Naive thymus-derived CD8-positive, alpha-beta T cell (primary cell): ENCODE measurements at regions not wholly inside any gene's neighbourhood (a gene's known extent, or its start where the extent isn't known, plus 50 kb on each side); places are given as distances from the start of the nearest gene placed in this dataset.
"Not testable (repeated sequence)": the region's sequence is repeated elsewhere in the genome, so short reads cannot be mapped to it uniquely, and the experiment has no call there.

ENCODE experiments used
- ATAC-seq, 2 donors: fragments of 150-1000 bp; cut with Tn5 transposase in 1 of 2; sonication (Bioruptor Pico), chemical (Tn5 transposase) in 1 of 2; 1 replicate in 1 of 2; 2 replicates in 1 of 2; pipeline ENCODE4 v1.10.0; 2021; ENCODE audit warnings: mild to moderate bottlenecking in 2 of 2, moderate library complexity in 2 of 2
- POLR2A ChIA-PET: fragments of 350-600 bp; sonication (Branson Sonifier 250); formaldehyde crosslinking; loops from one replicate; lab custom pipeline; 2021; ENCODE audit warnings: antibody characterized with exemption; lab: Charles Lee
- DNase-seq, 10 donors: peaks; one replicate each; pipeline versions ENCODE4 v3.0.0 to v3.0.0-alpha.2; 2020 to 2022
- H3K27ac Mint-ChIP-seq, 10 donors: one replicate each; pipeline ENCODE4 v1.8.0; 2020 to 2022; ENCODE audit warnings: mild to moderate bottlenecking in 10 of 10, mixed read lengths in 10 of 10, moderate library complexity in 4 of 10, inconsistent platforms in 1 of 10
- H3K27me3 Mint-ChIP-seq, 5 donors: one replicate each; pipeline ENCODE4 v1.8.0; 2021 to 2022; ENCODE audit warnings: mixed read lengths in 5 of 5
- H3K36me3 Mint-ChIP-seq, 3 donors: one replicate each; pipeline ENCODE4 v1.8.0; 2020 to 2022; ENCODE audit warnings: mixed read lengths in 3 of 3, mild to moderate bottlenecking in 2 of 3, inconsistent platforms in 1 of 3
- H3K4me1 Mint-ChIP-seq, 4 donors: one replicate each; pipeline ENCODE4 v1.8.0; 2021 to 2022; ENCODE audit warnings: mixed read lengths in 4 of 4
- H3K4me3 Mint-ChIP-seq, 10 donors: one replicate each; pipeline ENCODE4 v1.8.0; 2020 to 2022; ENCODE audit warnings: mild to moderate bottlenecking in 10 of 10, mixed read lengths in 10 of 10, moderate library complexity in 6 of 10, inconsistent platforms in 1 of 10
- H3K9me3 Mint-ChIP-seq, 9 donors: one replicate each; pipeline ENCODE4 v1.8.0; 2020 to 2022; ENCODE audit warnings: mixed read lengths in 9 of 9, mild to moderate bottlenecking in 3 of 9, inconsistent platforms in 1 of 9, moderate library complexity in 1 of 9

GRCh38 chr4:154039435-154040343, 250.8 kb upstream of the SFRP2 start:
- Mint-ChIP-seq H3K36me3 (no peaks in the 10 kb centered on the region), H3K27ac (no peak overlapping the region), H3K4me1 (no peaks in the 10 kb centered on the region), H3K4me3 (no peak overlapping the region), H3K9me3 (no peaks in the 10 kb centered on the region), H3K27me3 (peaks cover 10 to 43% (median 14%) of the 10 kb centered on the region in 5 donors)
- POLR2A ChIA-PET, result no interaction called here
- DNase-seq, result no peak
- ATAC-seq, result no peak

DNA sequence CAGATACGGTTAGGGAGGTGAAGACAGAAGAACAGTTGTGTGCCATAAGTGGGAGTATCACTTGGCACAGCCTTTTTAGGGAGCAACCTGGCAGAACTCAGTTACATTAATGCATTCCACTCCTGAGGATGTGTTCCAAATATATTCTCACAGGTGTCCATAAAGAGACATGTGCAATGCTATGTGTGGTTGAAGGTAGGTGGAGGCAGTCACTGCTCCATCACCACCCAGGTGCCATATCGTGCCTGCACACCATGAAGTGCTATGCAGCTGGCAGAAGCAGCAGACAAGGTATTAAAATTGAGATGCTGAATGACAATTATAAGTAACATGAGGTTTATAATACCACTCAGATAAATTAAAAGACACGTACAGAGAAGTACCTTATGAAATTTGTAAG, 248.0 kb upstream of the SFRP2 start:
- POLR2A ChIA-PET, result no interaction called here
- no peak for DNase-seq
- ATAC-seq, result no peak
- Mint-ChIP-seq H3K9me3 (peaks cover 0 to 8% (median 4%) of the 10 kb centered on the region in 9 donors), H3K27me3 (peaks cover 10 to 45% (median 25%) of the 10 kb centered on the region in 5 donors), H3K27ac (no peak overlapping the region), H3K4me3 (no peak overlapping the region), H3K4me1 (no peaks in the 10 kb centered on the region), H3K36me3 (no peaks in the 10 kb centered on the region)

DNA sequence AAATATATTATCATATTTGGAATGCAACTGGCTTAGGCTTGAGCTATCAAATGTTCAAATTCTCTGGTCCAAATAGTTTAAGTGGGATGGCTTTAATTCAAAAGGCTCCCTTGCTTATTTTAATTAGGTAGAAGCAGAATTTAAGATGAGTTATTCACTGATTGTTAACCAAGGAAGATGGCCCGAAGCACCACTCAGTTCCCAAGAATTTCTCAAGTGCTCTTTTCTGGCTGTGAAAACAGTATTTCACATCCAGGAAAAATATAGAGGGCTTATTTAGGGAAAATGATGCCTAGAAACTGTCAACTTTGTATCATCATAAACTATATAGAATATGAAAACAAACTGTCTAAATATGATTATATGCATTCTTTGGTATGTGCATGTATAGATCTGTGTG, 246.5 kb upstream of the SFRP2 start:
- Mint-ChIP-seq H3K4me1 (no peaks in the 10 kb centered on the region), H3K36me3 (no peaks in the 10 kb centered on the region), H3K9me3 (peaks cover 0 to 14% (median 5%) of the 10 kb centered on the region in 9 donors), H3K4me3 (no peak overlapping the region), H3K27me3 (peaks cover 9 to 37% (median 21%) of the 10 kb centered on the region in 5 donors), H3K27ac (no peak overlapping the region)
- ATAC-seq (no peak), DNase-seq (no peak)
- POLR2A ChIA-PET, result no interaction called here

GRCh38 chr4:154033921-154034320, 245.0 kb upstream of the SFRP2 start:
- ATAC-seq, result no peak
- POLR2A ChIA-PET, result no interaction called here
- Mint-ChIP-seq H3K27me3 (peaks cover 9 to 37% (median 21%) of the 10 kb centered on the region in 5 donors), H3K9me3 (peaks cover 0 to 14% (median 5%) of the 10 kb centered on the region in 9 donors), H3K27ac (no peak overlapping the region), H3K36me3 (no peaks in the 10 kb centered on the region), H3K4me1 (no peaks in the 10 kb centered on the region), H3K4me3 (no peak overlapping the region)
- no peak for DNase-seq

- no peaks in the 10 kb centered on the region for H3K4me1 Mint-ChIP-seq
- ATAC-seq (no peak), DNase-seq (no peak)
- no peak overlapping the region for H3K27ac Mint-ChIP-seq
- peaks cover 10 to 39% (median 24%) of the 10 kb centered on the region in 5 donors for H3K27me3 Mint-ChIP-seq
- no peak overlapping the region for H3K4me3 Mint-ChIP-seq
- no peaks in the 10 kb centered on the region for H3K36me3 Mint-ChIP-seq
- POLR2A ChIA-PET, result no interaction called here
- H3K9me3 Mint-ChIP-seq, result peaks cover 0 to 14% (median 5%) of the 10 kb centered on the region in 9 donors
Observed at GRCh38 chr4:154032914-154033313, 244.0 kb upstream of the SFRP2 start.

- POLR2A ChIA-PET, result no interaction called here
- Mint-ChIP-seq H3K9me3 (peaks cover 0 to 14% (median 5%) of the 10 kb centered on the region in 9 donors), H3K36me3 (no peaks in the 10 kb centered on the region), H3K4me3 (no peak overlapping the region), H3K4me1 (no peaks in the 10 kb centered on the region), H3K27ac (no peak overlapping the region), H3K27me3 (peaks cover 10 to 39% (median 23%) of the 10 kb centered on the region in 5 donors)
- DNase-seq (no peak), ATAC-seq (no peak)
Observed at GRCh38 chr4:154030746-154031145, 241.9 kb upstream of the SFRP2 start.

DNA sequence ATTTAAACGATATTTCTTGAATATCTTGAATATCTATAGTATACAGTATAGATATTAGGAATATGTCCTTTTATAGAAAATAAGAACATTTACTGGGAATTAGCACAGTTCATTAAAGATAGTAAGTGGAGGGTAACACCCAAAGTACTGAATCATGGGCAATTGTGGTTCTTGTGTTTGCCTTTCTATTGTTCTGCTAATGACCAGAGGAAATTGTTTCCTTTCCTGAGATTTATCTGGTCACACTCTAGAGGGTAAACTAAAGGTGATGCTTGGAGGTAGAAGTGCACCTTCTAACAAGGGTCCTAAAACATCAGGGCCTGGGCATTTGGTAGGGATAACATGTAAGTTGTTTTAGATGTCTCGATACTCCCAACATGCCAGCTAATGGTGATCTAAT, 241.3 kb upstream of the SFRP2 start:
- no peak overlapping the region for H3K27ac Mint-ChIP-seq
- H3K9me3 Mint-ChIP-seq, result peaks cover 0 to 14% (median 5%) of the 10 kb centered on the region in 9 donors
- peaks cover 11 to 39% (median 25%) of the 10 kb centered on the region in 5 donors for H3K27me3 Mint-ChIP-seq
- H3K4me3 Mint-ChIP-seq, result no peak overlapping the region
- DNase-seq (no peak), ATAC-seq (no peak)
- POLR2A ChIA-PET, result no interaction called here
- H3K4me1 Mint-ChIP-seq, result no peaks in the 10 kb centered on the region
- H3K36me3 Mint-ChIP-seq, result no peaks in the 10 kb centered on the region

GRCh38 chr4:154029171-154029570, 240.3 kb upstream of the SFRP2 start:
- no peak overlapping the region for H3K4me3 Mint-ChIP-seq
- H3K9me3 Mint-ChIP-seq, result peaks cover 0 to 14% (median 5%) of the 10 kb centered on the region in 9 donors
- DNase-seq, result no peak
- no peak for ATAC-seq
- peaks cover 11 to 35% (median 27%) of the 10 kb centered on the region in 5 donors for H3K27me3 Mint-ChIP-seq
- H3K4me1 Mint-ChIP-seq, result no peaks in the 10 kb centered on the region
- H3K27ac Mint-ChIP-seq, result no peak overlapping the region
- H3K36me3 Mint-ChIP-seq, result no peaks in the 10 kb centered on the region
- POLR2A ChIA-PET, result no interaction called here

DNA sequence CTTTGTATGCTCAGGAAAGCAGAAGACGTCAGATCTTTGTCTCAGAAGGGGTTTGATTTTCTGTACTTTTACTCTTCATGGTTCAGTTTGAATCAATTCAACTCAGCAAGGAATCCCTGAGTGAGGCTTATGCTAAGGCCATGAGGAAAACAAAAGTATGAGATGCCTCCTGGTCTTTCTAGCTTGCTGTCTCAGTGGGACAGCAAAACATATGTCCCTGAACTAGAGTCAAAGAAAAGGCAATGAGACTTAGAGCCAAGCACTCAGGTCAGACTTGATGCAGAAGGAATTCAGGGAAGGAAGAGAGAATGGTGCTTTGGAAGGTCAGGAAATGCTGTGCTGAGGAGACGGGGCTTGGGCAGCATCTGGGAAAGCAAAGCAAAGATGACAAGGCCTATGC, 236.2 kb upstream of the SFRP2 start:
- POLR2A ChIA-PET, result no interaction called here
- Mint-ChIP-seq H3K4me1 (no peaks in the 10 kb centered on the region), H3K36me3 (no peaks in the 10 kb centered on the region), H3K4me3 (no peak overlapping the region), H3K27me3 (peaks cover 13 to 37% (median 20%) of the 10 kb centered on the region in 5 donors), H3K27ac (no peak overlapping the region), H3K9me3 (no peaks in the 10 kb centered on the region)
- ATAC-seq (no peak), DNase-seq (no peak)

- H3K36me3 Mint-ChIP-seq, result no peaks in the 10 kb centered on the region
- peak in 2 of 10 donors; percentile 2 to 3 for DNase-seq
- H3K9me3 Mint-ChIP-seq, result no peaks in the 10 kb centered on the region
- no peak overlapping the region for H3K4me3 Mint-ChIP-seq
- H3K4me1 Mint-ChIP-seq, result no peaks in the 10 kb centered on the region
- peaks cover 13 to 37% (median 20%) of the 10 kb centered on the region in 5 donors for H3K27me3 Mint-ChIP-seq
- no peak overlapping the region for H3K27ac Mint-ChIP-seq
- ATAC-seq, result peak in 1 of 2 donors; percentile 38
- POLR2A ChIA-PET, result no interaction called here
Observed at GRCh38 chr4:154024097-154024694, 235.3 kb upstream of the SFRP2 start.

DNA sequence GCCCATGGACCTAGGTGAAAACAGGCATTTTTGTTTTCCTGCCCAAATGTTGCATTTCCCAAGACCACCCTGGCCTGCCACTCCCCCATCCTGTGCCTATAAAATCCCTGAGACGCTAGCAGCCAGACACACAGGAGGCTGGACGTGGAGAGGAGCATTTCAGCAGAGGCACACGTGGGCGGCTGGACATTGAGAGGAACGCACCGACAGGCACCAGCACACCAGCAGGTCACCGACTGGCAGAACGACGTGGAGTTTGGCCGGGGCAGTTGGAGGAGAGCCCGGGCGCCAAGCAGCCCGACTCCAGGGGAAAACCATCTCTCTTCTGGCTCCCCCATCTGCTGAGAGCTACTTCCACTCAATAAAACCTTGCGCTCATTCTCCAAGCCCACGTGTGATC, 234.8 kb upstream of the SFRP2 start:
- H3K4me3 Mint-ChIP-seq, ATAC-seq, H3K36me3 Mint-ChIP-seq, POLR2A ChIA-PET, H3K27ac Mint-ChIP-seq, DNase-seq, H3K9me3 Mint-ChIP-seq, H3K4me1 Mint-ChIP-seq: not testable (repeated sequence)
- H3K27me3 Mint-ChIP-seq, result peaks cover 13 to 37% (median 20%) of the 10 kb centered on the region in 5 donors

- Mint-ChIP-seq H3K27ac (no peak overlapping the region), H3K9me3 (no peaks in the 10 kb centered on the region), H3K4me3 (no peak overlapping the region), H3K36me3 (no peaks in the 10 kb centered on the region), H3K27me3 (peaks cover 0 to 25% (median 10%) of the 10 kb centered on the region in 5 donors), H3K4me1 (no peaks in the 10 kb centered on the region)
- ATAC-seq, result no peak
- DNase-seq, result no peak
- POLR2A ChIA-PET, result no interaction called here
Observed at GRCh38 chr4:154019811-154020210, 230.9 kb upstream of the SFRP2 start.

- ATAC-seq (peak in 1 of 2 donors; percentile 51), DNase-seq (peak in 5 of 10 donors; percentile 9 to 31 (median 28))
- no peaks in the 10 kb centered on the region for H3K36me3 Mint-ChIP-seq
- no peak overlapping the region for H3K4me3 Mint-ChIP-seq
- no peak overlapping the region for H3K27ac Mint-ChIP-seq
- H3K27me3 Mint-ChIP-seq, result peaks cover 0 to 24% (median 10%) of the 10 kb centered on the region in 5 donors
- H3K4me1 Mint-ChIP-seq, result no peaks in the 10 kb centered on the region
- POLR2A ChIA-PET, result no interaction called here
- no peaks in the 10 kb centered on the region for H3K9me3 Mint-ChIP-seq
Observed at GRCh38 chr4:154018659-154019058, 229.8 kb upstream of the SFRP2 start.
